ENCODE measurements at regions not wholly inside any gene's neighbourhood (a gene's known extent, or its start where the extent isn't known, plus 50 kb on each side); places are given as distances from the start of the nearest gene placed in this dataset.

GRCh38 chr15:77857419-77857818 lies 220.1 kb downstream of the TBC1D2B start:
- H3K9ac ChIP-seq (ENCODE audit: low read depth, low read length) = no peak overlapping the region
- H3K9me3 ChIP-seq (ENCODE audit: control insufficient read depth, insufficient read depth, low read length) = no peaks in the 10 kb centered on the region
- peaks cover 6% of the 10 kb centered on the region; the same call in 1 of the 2 replicates for H3K4me1 ChIP-seq (ENCODE audit: insufficient read depth, low read length)
- H3K36me3 ChIP-seq (ENCODE audit: insufficient read depth, low read length) = no peaks in the 10 kb centered on the region

DNA sequence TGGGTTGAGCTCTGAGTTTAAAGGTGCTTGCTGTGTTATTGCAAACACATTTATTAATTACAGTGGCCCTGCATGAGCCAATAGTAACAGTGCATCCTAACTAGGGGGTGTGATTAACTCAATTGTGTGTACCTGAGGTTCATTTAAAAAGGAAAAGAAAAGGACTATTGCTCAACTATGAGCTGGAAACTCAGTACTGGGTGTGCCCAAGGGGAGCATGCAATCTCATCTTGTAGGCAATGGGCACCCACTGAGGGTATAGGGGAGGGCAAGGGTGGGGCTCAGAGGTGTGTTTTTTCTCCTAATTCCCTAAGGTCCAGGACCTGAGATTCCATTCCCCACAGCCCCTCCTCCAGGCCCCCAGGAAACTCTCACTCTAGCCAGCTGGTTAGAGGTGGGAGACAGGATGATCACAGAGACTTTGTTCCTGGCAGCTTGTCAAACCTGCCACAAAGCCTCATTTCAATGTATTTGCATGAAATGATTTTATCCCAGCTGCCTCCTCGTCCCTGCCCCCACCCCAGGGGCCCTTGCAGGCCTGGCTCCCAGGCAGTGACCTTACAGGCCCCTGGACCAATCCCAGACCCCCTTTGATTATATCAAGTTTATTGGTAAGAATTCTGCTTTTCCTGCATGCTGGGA lies 220.7 kb downstream of the TBC1D2B start:
- no peaks in the 10 kb centered on the region for H3K36me3 ChIP-seq (ENCODE audit: insufficient read depth, low read length)
- H3K4me1 ChIP-seq (ENCODE audit: insufficient read depth, low read length) = peaks cover 6% of the 10 kb centered on the region; the same call in 1 of the 2 replicates
- H3K9ac ChIP-seq (ENCODE audit: low read depth, low read length) = no peak overlapping the region
- H3K9me3 ChIP-seq (ENCODE audit: control insufficient read depth, insufficient read depth, low read length) = no peaks in the 10 kb centered on the region

DNA sequence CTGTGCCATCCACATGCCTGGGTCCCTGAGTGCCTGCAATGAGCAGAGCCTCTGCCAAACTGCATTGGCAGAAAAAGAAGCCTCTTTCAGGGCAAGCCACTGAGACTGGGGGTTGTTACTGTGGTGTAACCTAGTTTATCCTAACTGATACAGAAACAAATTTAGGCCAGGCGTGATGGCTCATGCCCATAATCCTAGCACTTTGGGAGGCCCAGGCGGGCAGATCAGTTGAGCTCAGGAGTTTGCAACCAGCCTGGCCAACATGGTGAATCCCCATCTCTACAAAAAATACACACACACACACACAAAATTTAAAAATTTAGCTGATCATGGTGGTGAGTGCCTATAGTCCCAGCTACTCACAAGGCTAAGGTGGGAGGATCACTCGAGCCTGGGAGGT lies 221.6 kb downstream of the TBC1D2B start:
- Histone ChIP-seq H3K9me3 (ENCODE audit: control insufficient read depth, insufficient read depth, low read length) (no peaks in the 10 kb centered on the region), H3K4me1 (ENCODE audit: insufficient read depth, low read length) (peaks cover 6% of the 10 kb centered on the region; the same call in 1 of the 2 replicates), H3K36me3 (ENCODE audit: insufficient read depth, low read length) (no peaks in the 10 kb centered on the region), H3K9ac (ENCODE audit: low read depth, low read length) (no peak overlapping the region)

DNA sequence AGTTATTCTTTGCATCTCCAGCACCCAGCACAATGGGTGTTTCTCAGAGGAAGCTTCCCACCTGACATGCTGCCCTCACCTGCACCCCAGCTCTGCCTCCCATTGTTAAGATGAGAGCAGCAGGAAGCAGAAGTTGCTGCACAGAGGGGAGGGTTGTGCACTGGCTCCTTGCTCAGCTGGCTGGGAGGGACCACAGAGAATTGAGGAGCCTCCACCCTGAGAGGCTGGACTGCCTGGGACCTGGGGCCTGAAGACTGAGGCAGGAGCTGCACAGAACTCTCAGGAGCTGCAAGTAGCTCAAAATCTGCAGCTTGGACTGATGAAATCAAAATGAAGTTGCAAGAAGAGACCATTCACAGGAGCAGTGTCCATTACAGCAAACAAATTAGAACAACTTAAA lies 222.3 kb upstream of the LINGO1 start:
- no peak overlapping the region for H3K9ac ChIP-seq (ENCODE audit: low read depth, low read length)
- no peaks in the 10 kb centered on the region for H3K36me3 ChIP-seq (ENCODE audit: insufficient read depth, low read length)
- peaks cover 6% of the 10 kb centered on the region; the same call in 1 of the 2 replicates for H3K4me1 ChIP-seq (ENCODE audit: insufficient read depth, low read length)
- H3K9me3 ChIP-seq (ENCODE audit: control insufficient read depth, insufficient read depth, low read length) = no peaks in the 10 kb centered on the region

DNA sequence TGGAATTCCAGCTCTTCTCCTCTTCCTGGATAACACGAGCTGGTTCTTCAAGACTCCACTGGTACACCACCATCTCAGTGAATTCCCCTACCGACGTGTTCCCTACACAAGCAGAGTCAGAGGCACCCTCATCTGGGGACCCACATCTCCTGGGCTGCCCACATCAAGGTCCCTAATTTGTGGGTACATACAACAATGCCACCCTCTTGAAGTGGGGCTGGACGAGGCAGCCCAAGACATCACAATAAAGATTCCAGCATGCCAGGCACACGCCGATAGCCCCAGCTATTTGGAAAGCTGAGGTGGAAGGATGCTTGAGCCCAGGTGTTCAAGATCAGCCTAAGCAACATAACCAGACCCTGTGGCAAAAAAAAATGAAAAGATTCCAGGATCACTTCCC lies 221.2 kb upstream of the LINGO1 start:
- Histone ChIP-seq H3K9ac (ENCODE audit: low read depth, low read length) (no peak overlapping the region), H3K9me3 (ENCODE audit: control insufficient read depth, insufficient read depth, low read length) (no peaks in the 10 kb centered on the region), H3K36me3 (ENCODE audit: insufficient read depth, low read length) (no peaks in the 10 kb centered on the region), H3K4me1 (ENCODE audit: insufficient read depth, low read length) (peaks cover 6% of the 10 kb centered on the region; the same call in 1 of the 2 replicates)

DNA sequence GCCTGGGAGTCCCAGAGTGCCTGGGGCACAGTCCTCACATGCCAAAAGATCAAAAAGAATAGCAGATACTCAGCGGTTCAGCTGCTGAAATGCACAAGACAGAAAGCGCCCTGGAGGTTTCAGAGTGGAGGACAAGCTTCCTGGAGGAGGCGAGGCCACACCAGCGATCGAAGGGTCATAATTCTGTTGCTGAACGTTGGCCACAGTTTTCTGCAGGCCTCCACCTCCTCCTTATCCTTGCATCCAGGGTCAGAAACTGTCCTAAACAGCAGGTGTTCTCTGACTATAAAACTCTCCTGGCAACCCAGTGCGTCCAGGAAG lies 220.3 kb upstream of the LINGO1 start:
- Histone ChIP-seq H3K36me3 (ENCODE audit: insufficient read depth, low read length) (no peaks in the 10 kb centered on the region), H3K4me1 (ENCODE audit: insufficient read depth, low read length) (peaks cover 6% of the 10 kb centered on the region; the same call in 1 of the 2 replicates), H3K9me3 (ENCODE audit: control insufficient read depth, insufficient read depth, low read length) (no peaks in the 10 kb centered on the region), H3K9ac (ENCODE audit: low read depth, low read length) (no peak overlapping the region)

DNA sequence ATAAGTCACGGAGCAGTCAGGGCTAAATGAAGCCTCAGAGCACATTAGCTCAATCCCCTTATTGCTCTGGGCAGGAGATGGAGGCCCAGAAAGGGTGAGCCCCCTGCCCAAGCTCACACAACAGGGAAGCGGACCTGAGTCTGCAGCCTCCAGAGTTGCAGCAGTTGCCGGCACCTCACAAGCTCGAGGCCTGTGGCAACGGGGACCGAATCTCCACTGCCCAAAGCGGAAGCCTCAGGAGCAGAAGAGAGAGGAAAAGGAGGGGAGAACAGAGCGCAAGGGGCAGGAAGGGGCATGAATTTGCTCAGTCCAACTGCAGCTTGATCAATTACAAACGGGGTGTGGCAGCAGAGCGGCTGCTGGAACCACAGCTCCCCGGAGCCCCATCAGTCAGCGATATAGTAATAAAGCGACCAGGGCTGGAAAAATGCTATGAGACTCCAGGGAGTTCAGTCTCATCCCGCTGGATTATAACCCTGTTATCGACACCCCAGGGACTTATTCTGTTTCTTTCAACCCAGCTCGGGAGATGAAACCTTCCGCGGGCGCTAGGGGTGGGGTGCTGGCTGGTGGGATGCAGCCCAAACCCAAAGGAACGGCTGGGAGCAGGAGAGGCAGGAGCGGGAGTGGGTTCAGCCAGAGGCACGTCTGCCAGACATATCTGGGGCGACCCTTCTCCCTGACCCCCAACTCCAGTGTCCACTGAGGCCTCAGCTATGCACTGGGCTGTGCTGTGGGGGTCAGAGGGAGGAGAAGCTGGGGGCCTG lies 219.7 kb upstream of the LINGO1 start:
- Histone ChIP-seq H3K9ac (ENCODE audit: low read depth, low read length) (no peak overlapping the region), H3K9me3 (ENCODE audit: control insufficient read depth, insufficient read depth, low read length) (no peaks in the 10 kb centered on the region), H3K4me1 (ENCODE audit: insufficient read depth, low read length) (peaks cover 6% of the 10 kb centered on the region; the same call in 1 of the 2 replicates), H3K36me3 (ENCODE audit: insufficient read depth, low read length) (no peaks in the 10 kb centered on the region)

DNA sequence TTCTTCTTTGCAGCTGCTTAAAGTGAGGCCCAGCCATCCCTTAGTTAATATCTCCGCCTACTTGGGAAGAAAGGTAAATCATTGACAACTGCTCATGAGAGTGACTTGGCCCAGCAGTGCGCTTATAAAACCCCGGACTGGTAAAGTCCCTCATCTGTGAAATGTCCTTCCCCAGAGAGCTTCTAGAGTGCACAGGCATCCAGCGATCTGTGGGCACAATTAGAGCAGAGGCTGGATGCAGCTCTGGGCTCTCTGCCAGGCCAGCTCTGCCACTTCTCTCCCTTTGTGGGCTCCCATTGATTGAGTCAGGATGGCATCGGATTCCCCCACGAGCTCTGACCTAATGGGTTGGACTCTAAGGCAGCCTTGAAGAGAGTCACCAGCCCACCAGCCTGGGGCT lies 219.0 kb upstream of the LINGO1 start:
- no peak overlapping the region for H3K9ac ChIP-seq (ENCODE audit: low read depth, low read length)
- no peaks in the 10 kb centered on the region for H3K9me3 ChIP-seq (ENCODE audit: control insufficient read depth, insufficient read depth, low read length)
- no peaks in the 10 kb centered on the region for H3K36me3 ChIP-seq (ENCODE audit: insufficient read depth, low read length)
- H3K4me1 ChIP-seq (ENCODE audit: insufficient read depth, low read length) = no peaks in the 10 kb centered on the region; the same call in 1 of the 2 replicates

GRCh38 chr15:77851086-77851485 lies 218.4 kb upstream of the LINGO1 start:
- H3K9ac ChIP-seq (ENCODE audit: low read depth, low read length) = no peak overlapping the region
- peaks cover 1% of the 10 kb centered on the region; the same call in 1 of the 2 replicates for H3K9me3 ChIP-seq (ENCODE audit: control insufficient read depth, insufficient read depth, low read length)
- H3K4me1 ChIP-seq (ENCODE audit: insufficient read depth, low read length) = no peaks in the 10 kb centered on the region; the same call in 1 of the 2 replicates
- no peaks in the 10 kb centered on the region for H3K36me3 ChIP-seq (ENCODE audit: insufficient read depth, low read length)

DNA sequence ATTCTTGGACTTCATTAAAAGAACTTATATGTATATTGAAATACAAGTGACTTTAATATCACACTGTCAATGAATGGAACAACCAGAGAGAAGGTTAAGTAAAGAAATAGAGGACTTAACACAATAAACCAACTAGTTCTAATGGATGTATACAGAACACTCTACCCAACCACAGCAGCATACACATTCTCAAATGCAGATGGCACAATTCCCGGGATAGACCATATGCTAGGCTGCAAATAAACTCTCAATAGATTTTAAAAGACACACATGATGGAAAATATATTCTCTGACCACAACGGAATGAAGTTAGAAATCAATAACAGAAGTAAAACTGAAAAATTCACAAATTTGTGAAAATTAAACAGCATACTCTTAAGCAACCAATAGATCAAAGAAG lies 214.3 kb upstream of the LINGO1 start:
- Histone ChIP-seq H3K9ac (ENCODE audit: low read depth, low read length) (no peak overlapping the region), H3K4me1 (ENCODE audit: insufficient read depth, low read length) (no peaks in the 10 kb centered on the region), H3K9me3 (ENCODE audit: control insufficient read depth, insufficient read depth, low read length) (peaks cover 6% of the 10 kb centered on the region; the same call in 1 of the 2 replicates), H3K36me3 (ENCODE audit: insufficient read depth, low read length) (no peaks in the 10 kb centered on the region)

DNA sequence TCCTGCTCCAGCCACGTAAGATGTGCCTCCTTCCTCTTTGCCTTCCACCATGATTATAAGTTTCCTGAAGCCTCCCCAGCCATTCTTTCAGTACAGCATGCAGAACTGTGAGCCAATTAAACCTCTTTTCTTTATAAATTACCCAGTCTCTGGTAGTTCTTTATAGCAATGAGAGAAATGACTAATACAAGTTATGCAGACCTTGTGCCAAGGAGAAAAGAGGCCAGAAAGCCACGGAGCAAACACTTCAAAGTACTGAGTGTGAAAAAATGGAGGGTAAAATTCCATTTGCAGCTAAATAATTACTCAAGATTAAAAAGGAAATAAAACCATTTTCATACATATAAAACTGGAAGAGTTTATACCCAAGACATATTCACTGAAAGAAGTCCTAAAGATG lies 213.6 kb upstream of the LINGO1 start:
- Histone ChIP-seq H3K9ac (ENCODE audit: low read depth, low read length) (no peak overlapping the region), H3K4me1 (ENCODE audit: insufficient read depth, low read length) (peaks cover 4% of the 10 kb centered on the region; the same call in 1 of the 2 replicates), H3K9me3 (ENCODE audit: control insufficient read depth, insufficient read depth, low read length) (peaks cover 6% of the 10 kb centered on the region; the same call in 1 of the 2 replicates), H3K36me3 (ENCODE audit: insufficient read depth, low read length) (no peaks in the 10 kb centered on the region)

GRCh38 chr15:77844798-77845446 lies 212.2 kb upstream of the LINGO1 start:
- peaks cover 6% of the 10 kb centered on the region; the same call in 1 of the 2 replicates for H3K9me3 ChIP-seq (ENCODE audit: control insufficient read depth, insufficient read depth, low read length)
- no peaks in the 10 kb centered on the region for H3K36me3 ChIP-seq (ENCODE audit: insufficient read depth, low read length)
- peaks cover 19% of the 10 kb centered on the region for H3K4me1 ChIP-seq (ENCODE audit: insufficient read depth, low read length)
- H3K9ac ChIP-seq (ENCODE audit: low read depth, low read length) = no peak overlapping the region

- H3K4me1 ChIP-seq (ENCODE audit: insufficient read depth, low read length) = peaks cover 19% of the 10 kb centered on the region
- peaks cover 6% of the 10 kb centered on the region; the same call in 1 of the 2 replicates for H3K9me3 ChIP-seq (ENCODE audit: control insufficient read depth, insufficient read depth, low read length)
- no peak overlapping the region for H3K9ac ChIP-seq (ENCODE audit: low read depth, low read length)
- no peaks in the 10 kb centered on the region for H3K36me3 ChIP-seq (ENCODE audit: insufficient read depth, low read length)
Measured at GRCh38 chr15:77843546-77843945, 210.8 kb upstream of the LINGO1 start.

GRCh38 chr15:77840991-77841775 lies 208.5 kb upstream of the LINGO1 start:
- Histone ChIP-seq H3K4me1 (ENCODE audit: insufficient read depth, low read length) (peaks cover 19% of the 10 kb centered on the region), H3K9ac (ENCODE audit: low read depth, low read length) (no peak overlapping the region), H3K36me3 (ENCODE audit: insufficient read depth, low read length) (no peaks in the 10 kb centered on the region), H3K9me3 (ENCODE audit: control insufficient read depth, insufficient read depth, low read length) (peaks cover 6% of the 10 kb centered on the region; the same call in 1 of the 2 replicates)
